PC-9 (cell line): ENCODE measurements at regions not wholly inside any gene's neighbourhood (a gene's known extent, or its start where the extent isn't known, plus 50 kb on each side); places are given as distances from the start of the nearest gene placed in this dataset.

Experiments
- CTCF ChIP-seq: fragments of 200-600 bp; sonication (generic); conservative IDR thresholded peaks from 2 replicates; pipeline ENCODE4 v1.6.1; 2017; ENCODE audit warnings: mixed run types, antibody characterized with exemption, mild to moderate bottlenecking, moderate library complexity
- EZH2 ChIP-seq: fragments of 200-600 bp; sonication (generic); IDR thresholded peaks from 2 replicates; pipeline ENCODE4 v1.8.0; 2017; ENCODE audit warnings: antibody characterized with exemption, low read depth

- no peak for TF ChIP-seq CTCF
- no peak for TF ChIP-seq EZH2
Observed at GRCh38 chr4:96845819-96846218, 1005.9 kb downstream of the PDHA2 start.
